ENCODE measurements at regions not wholly inside any gene's neighbourhood (a gene's known extent, or its start where the extent isn't known, plus 50 kb on each side); places are given as distances from the start of the nearest gene placed in this dataset.

GRCh38 chr7:12889391-12889790 is 202.0 kb downstream of the ARL4A start:
- TF ChIP-seq ZFX (IDR thresholded peaks at IDR 0.05; ENCODE audit: borderline replicate concordance), result no peak
- TF ChIP-seq, protein P1, sequence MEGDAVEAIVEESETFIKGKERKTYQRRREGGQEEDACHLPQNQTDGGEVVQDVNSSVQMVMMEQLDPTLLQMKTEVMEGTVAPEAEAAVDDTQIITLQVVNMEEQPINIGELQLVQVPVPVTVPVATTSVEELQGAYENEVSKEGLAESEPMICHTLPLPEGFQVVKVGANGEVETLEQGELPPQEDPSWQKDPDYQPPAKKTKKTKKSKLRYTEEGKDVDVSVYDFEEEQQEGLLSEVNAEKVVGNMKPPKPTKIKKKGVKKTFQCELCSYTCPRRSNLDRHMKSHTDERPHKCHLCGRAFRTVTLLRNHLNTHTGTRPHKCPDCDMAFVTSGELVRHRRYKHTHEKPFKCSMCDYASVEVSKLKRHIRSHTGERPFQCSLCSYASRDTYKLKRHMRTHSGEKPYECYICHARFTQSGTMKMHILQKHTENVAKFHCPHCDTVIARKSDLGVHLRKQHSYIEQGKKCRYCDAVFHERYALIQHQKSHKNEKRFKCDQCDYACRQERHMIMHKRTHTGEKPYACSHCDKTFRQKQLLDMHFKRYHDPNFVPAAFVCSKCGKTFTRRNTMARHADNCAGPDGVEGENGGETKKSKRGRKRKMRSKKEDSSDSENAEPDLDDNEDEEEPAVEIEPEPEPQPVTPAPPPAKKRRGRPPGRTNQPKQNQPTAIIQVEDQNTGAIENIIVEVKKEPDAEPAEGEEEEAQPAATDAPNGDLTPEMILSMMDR (IDR thresholded peaks at IDR 0.05), result no peak
- H3K27ac ChIP-seq, result no peak overlapping the region

- TF ChIP-seq, protein P1 (IDR thresholded peaks at IDR 0.05), result no peak
- TF ChIP-seq ZFX (IDR thresholded peaks at IDR 0.05; ENCODE audit: borderline replicate concordance), result no peak
- H3K27ac ChIP-seq, result no peak overlapping the region
These were observed 203.2 kb downstream of the ARL4A start for GRCh38 chr7:12890586-12890985.

GRCh38 chr7:12893292-12893691 is 205.9 kb downstream of the ARL4A start:
- TF ChIP-seq, protein P1 (IDR thresholded peaks at IDR 0.05), result no peak
- no peak for TF ChIP-seq ZFX (IDR thresholded peaks at IDR 0.05; ENCODE audit: borderline replicate concordance)

DNA sequence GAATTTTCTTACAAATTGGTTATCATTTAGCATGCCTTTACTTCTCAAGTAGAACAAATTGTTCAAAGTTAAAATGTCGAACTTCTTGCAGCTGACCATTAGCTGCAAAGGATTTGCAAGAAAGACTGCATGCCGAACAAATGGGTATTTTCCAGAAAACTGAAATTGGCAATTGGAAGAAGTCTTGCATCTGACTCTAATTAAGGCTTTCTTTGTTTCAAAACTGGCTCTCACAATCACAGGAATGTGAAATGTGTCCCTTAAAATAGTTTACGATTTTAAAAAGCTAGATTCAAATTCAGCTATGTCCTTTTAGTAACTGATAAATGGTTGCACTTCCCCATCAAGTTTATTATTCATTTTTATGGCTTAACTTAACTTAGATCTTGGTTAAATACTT is 207.9 kb downstream of the ARL4A start:
- H3K27ac ChIP-seq, result no peak overlapping the region
- TF ChIP-seq, protein P1 (IDR thresholded peaks at IDR 0.05), result no peak
- TF ChIP-seq ZFX (IDR thresholded peaks at IDR 0.05; ENCODE audit: borderline replicate concordance), result no peak

More at GRCh38 chr7:12893292-12893691, 205.9 kb downstream of the ARL4A start:
- H3K27ac ChIP-seq, result no peak overlapping the region

GRCh38 chr7:12896316-12896715 is 208.9 kb downstream of the ARL4A start:
- H3K27ac ChIP-seq, result no peak overlapping the region
- no peak for TF ChIP-seq ZFX (IDR thresholded peaks at IDR 0.05; ENCODE audit: borderline replicate concordance)
- TF ChIP-seq, protein P1 (IDR thresholded peaks at IDR 0.05), result no peak

DNA sequence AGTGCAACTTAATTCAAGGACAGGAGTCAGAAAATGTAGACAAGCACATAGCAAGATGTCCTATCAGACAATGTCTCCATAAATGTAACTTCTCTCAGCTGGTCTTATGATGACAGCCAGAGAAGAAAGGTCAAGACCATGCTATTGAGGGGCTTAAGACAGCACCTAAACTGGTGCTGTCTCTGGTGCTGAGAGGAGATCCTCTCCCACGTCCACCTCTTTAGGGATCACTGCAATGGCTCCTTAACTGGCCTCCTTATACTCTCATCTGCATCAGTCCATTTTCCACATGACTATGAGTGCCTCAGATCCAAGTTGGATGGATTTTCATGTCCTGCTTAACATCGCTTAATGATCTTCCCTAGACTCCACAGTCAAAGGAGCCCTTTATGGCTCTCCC is 210.6 kb downstream of the ARL4A start:
- no peak for TF ChIP-seq ZFX (IDR thresholded peaks at IDR 0.05; ENCODE audit: borderline replicate concordance)
- TF ChIP-seq, protein P1 (IDR thresholded peaks at IDR 0.05), result no peak
- no peak overlapping the region for H3K27ac ChIP-seq

DNA sequence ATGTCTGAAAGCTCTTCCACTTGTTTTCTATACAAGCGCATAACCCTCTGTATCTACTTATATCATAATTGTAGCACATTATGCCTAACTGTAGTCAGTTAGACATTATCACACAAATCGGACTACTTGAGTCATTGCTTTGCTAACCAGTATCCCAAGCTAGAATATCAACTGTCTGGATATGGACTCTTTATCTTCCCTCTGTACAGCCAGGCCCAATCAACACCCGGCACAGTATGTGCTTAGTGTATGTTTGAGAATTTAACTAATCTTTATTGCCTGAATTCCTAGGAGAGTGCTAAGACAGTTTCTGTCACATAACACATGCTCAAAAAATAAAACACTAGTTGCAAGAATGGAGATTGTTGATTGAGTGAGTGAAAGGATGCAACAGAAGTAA is 211.2 kb downstream of the ARL4A start:
- no peak overlapping the region for H3K27ac ChIP-seq
- TF ChIP-seq ZFX (IDR thresholded peaks at IDR 0.05; ENCODE audit: borderline replicate concordance), result no peak
- TF ChIP-seq, protein P1 (IDR thresholded peaks at IDR 0.05), result no peak

All from 22Rv1 (cell line).